ENCODE measurements at regions not wholly inside any gene's neighbourhood (a gene's known extent, or its start where the extent isn't known, plus 50 kb on each side); places are given as distances from the start of the nearest gene placed in this dataset.
A peak's percentile ranks its signal among the peaks of the same experiment; 100 is the strongest.
"Not testable (repeated sequence)": the region's sequence is repeated elsewhere in the genome, so short reads cannot be mapped to it uniquely, and the experiment has no call there.

DNA sequence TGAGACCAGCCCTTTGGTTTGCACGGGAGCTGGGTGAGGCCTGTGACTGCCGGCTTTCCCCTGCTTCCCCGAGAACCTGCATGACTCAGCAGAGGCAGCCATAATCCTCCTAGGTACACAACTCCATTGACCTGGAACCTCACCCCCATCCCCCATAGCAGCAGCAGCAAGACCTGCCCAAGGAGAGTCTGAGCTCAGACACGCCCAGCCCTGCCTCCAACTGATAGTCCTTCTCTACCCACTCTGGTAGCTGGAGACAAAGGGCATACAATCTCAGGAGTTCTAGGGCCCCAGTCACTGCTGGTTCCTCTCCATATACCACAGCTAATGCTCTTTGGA lies 141.0 kb upstream of the ARHGEF26 start:
- Histone ChIP-seq H3K4me1 (no peaks in the 10 kb centered on the region), H3K27me3 (ENCODE audit: control insufficient read depth, insufficient read depth, low read length) (no peaks in the 10 kb centered on the region), H3K9me3 (ENCODE audit: control insufficient read depth, low read length) (no peaks in the 10 kb centered on the region), H3K36me3 (ENCODE audit: control insufficient read depth, insufficient read depth, low read length) (no peaks in the 10 kb centered on the region), H3K27ac (no peak overlapping the region), H3K4me2 (ENCODE audit: low read length) (no peak overlapping the region), H3K4me3 (ENCODE audit: low read depth, low read length) (no peak overlapping the region), H3K79me2 (no peaks in the 10 kb centered on the region), H3K9ac (no peak overlapping the region), H2AFZ (no peak overlapping the region)
- TF ChIP-seq, protein P1, sequence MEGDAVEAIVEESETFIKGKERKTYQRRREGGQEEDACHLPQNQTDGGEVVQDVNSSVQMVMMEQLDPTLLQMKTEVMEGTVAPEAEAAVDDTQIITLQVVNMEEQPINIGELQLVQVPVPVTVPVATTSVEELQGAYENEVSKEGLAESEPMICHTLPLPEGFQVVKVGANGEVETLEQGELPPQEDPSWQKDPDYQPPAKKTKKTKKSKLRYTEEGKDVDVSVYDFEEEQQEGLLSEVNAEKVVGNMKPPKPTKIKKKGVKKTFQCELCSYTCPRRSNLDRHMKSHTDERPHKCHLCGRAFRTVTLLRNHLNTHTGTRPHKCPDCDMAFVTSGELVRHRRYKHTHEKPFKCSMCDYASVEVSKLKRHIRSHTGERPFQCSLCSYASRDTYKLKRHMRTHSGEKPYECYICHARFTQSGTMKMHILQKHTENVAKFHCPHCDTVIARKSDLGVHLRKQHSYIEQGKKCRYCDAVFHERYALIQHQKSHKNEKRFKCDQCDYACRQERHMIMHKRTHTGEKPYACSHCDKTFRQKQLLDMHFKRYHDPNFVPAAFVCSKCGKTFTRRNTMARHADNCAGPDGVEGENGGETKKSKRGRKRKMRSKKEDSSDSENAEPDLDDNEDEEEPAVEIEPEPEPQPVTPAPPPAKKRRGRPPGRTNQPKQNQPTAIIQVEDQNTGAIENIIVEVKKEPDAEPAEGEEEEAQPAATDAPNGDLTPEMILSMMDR (IDR thresholded peaks at IDR 0.05) = no peak

DNA sequence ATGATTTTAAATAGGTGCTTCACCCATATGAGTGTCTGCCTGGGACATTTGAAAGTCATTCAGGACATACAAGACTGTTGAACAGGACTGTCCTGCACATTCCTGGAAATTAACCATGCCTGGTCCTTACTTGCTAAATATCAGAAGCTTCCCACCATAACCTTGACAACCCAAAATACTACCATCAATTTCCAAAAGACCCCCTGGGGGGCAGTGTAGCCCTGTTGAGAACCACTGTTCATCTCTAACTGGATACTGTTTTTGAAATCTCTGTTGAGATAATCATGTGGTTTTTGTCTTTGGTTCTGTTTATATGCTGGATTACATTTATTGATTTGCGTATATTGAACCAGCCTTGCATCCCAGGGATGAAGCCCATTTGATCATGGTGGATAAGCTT lies 123.8 kb upstream of the ARHGEF26 start:
- TF ChIP-seq, protein P1 (IDR thresholded peaks at IDR 0.05) = peak; percentile 26
- not testable (repeated sequence) for H2AFZ ChIP-seq; H3K4me2 ChIP-seq (ENCODE audit: low read length); H3K79me2 ChIP-seq; H3K4me3 ChIP-seq (ENCODE audit: low read depth, low read length); H3K27me3 ChIP-seq (ENCODE audit: control insufficient read depth, insufficient read depth, low read length); H3K9ac ChIP-seq; H3K9me3 ChIP-seq (ENCODE audit: control insufficient read depth, low read length); H3K36me3 ChIP-seq (ENCODE audit: control insufficient read depth, insufficient read depth, low read length); H3K27ac ChIP-seq; H3K4me1 ChIP-seq

DNA sequence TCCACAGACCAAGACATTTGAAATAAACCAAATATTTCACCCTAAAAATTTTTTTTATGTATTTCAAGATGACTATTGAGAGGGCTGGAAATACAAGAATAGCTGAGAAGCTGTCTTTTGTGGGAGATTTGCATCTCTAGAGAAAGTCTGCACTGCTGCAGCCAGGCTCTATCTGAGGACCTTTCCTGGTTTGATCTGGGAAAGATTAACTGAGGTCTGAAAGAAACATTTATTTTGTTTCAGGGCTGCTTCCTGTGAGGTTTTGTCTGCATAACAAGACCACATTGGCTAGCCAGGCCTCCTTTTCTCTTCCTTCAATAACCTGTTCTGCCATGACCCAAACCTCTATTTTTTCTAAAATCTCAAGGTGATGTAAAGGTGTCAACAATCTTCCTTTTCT lies 117.5 kb upstream of the ARHGEF26 start:
- Histone ChIP-seq H3K4me2 (ENCODE audit: low read length) (no peak overlapping the region), H3K36me3 (ENCODE audit: control insufficient read depth, insufficient read depth, low read length) (no peaks in the 10 kb centered on the region), H3K79me2 (no peaks in the 10 kb centered on the region), H3K4me1 (no peaks in the 10 kb centered on the region), H3K27me3 (ENCODE audit: control insufficient read depth, insufficient read depth, low read length) (no peaks in the 10 kb centered on the region), H3K4me3 (ENCODE audit: low read depth, low read length) (no peak overlapping the region), H2AFZ (no peak overlapping the region), H3K27ac (no peak overlapping the region), H3K9me3 (ENCODE audit: control insufficient read depth, low read length) (no peaks in the 10 kb centered on the region), H3K9ac (no peak overlapping the region)
- TF ChIP-seq, protein P1 (IDR thresholded peaks at IDR 0.05) = no peak

DNA sequence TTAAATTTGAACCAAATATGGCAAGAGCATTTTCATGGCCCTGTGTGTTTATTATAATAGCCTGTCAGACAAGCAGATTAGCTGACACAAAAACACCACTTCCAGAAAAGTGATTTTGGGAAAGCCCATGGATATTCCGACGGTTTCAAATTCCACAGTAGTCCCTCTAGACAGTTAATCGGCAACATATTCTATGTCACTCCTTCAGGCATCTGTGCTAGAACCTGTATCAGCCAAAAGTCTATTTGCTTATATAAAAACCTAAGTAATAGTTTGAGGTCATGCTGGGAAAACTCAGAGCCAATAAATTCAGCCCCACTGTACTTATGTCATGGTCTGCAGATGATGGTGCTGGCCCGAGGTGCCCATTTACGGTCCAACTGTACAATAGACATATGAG lies 110.2 kb upstream of the ARHGEF26 start:
- TF ChIP-seq, protein P1 (IDR thresholded peaks at IDR 0.05) = no peak
- H3K27me3 ChIP-seq (ENCODE audit: control insufficient read depth, insufficient read depth, low read length) = no peaks in the 10 kb centered on the region
- H3K79me2 ChIP-seq = no peaks in the 10 kb centered on the region
- no peak overlapping the region for H3K27ac ChIP-seq
- no peak overlapping the region for H3K4me3 ChIP-seq (ENCODE audit: low read depth, low read length)
- H3K4me1 ChIP-seq = no peaks in the 10 kb centered on the region
- no peak overlapping the region for H3K9ac ChIP-seq
- no peaks in the 10 kb centered on the region for H3K36me3 ChIP-seq (ENCODE audit: control insufficient read depth, insufficient read depth, low read length)
- no peaks in the 10 kb centered on the region for H3K9me3 ChIP-seq (ENCODE audit: control insufficient read depth, low read length)
- no peak overlapping the region for H2AFZ ChIP-seq
- no peak overlapping the region for H3K4me2 ChIP-seq (ENCODE audit: low read length)

DNA sequence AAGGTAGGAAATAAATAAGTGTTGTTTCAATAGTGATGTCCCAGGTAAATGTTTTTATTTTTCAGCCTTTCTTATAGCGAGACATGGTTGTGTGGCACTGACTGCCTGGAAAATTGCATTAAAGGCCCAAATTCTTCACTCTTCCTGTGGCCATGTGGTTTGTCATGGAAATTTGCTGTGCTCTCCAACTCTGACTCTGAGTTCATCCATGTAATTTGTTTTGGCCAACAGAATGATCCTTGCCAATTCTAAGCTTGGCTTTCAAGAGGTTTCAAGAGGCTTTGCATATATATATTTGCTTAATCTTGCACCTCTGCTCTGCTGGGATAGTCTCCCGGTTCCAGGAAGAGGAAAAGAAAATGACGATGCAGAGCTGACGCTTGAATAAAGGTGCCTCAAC lies 107.5 kb upstream of the ARHGEF26 start:
- H3K9ac ChIP-seq = no peak overlapping the region
- no peak overlapping the region for H2AFZ ChIP-seq
- H3K4me1 ChIP-seq = no peaks in the 10 kb centered on the region
- H3K4me3 ChIP-seq (ENCODE audit: low read depth, low read length) = no peak overlapping the region
- H3K36me3 ChIP-seq (ENCODE audit: control insufficient read depth, insufficient read depth, low read length) = no peaks in the 10 kb centered on the region
- no peak overlapping the region for H3K4me2 ChIP-seq (ENCODE audit: low read length)
- no peaks in the 10 kb centered on the region for H3K27me3 ChIP-seq (ENCODE audit: control insufficient read depth, insufficient read depth, low read length)
- H3K9me3 ChIP-seq (ENCODE audit: control insufficient read depth, low read length) = no peaks in the 10 kb centered on the region
- H3K79me2 ChIP-seq = no peaks in the 10 kb centered on the region
- no peak overlapping the region for H3K27ac ChIP-seq
- TF ChIP-seq, protein P1 (IDR thresholded peaks at IDR 0.05) = no peak

Data from parathyroid adenoma (tissue), 2 donors.